ENCODE measurements at regions not wholly inside any gene's neighbourhood (a gene's known extent, or its start where the extent isn't known, plus 50 kb on each side); places are given as distances from the start of the nearest gene placed in this dataset.

DNA sequence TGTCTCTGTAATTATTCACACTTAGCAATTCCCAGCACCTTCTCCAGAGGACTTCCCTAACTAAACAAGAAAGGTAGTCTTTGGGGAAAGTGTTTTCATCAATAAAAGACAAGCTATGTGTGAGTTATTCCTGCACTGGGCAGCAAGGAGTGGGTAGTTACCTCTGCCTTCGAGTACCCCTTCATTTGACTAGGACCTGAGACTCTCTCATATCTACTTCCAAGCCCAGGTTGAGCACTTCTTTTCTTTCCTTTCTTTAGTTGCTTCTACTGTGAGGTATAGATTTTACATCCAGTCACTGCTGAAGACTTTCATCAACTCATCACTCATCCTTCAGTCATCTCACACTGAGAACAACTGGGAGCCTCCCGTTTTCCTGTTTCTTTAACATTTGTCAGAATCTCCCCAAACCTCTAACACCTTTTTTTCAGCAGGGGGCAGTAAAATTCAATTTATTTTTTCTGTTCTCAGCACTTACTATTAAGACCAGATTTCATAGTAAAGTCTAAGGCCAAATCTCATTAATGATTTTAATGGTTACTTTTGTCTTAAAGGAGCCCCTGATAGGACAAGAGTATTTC lies 80.1 kb upstream of the PRSS1 start:
- TF ChIP-seq CTCF (IDR thresholded peaks at IDR 0.05), result no peak
- H3K4me3 ChIP-seq (ENCODE audit: low read depth in 1 of 2, low read length in 1 of 2), result no peak overlapping the region
- H3K27ac ChIP-seq, result no peak overlapping the region
- H3K36me3 ChIP-seq, result no peaks in the 10 kb centered on the region
- no peaks in the 10 kb centered on the region for H3K9me3 ChIP-seq
- no peaks in the 10 kb centered on the region for H3K27me3 ChIP-seq
- H3K4me1 ChIP-seq (ENCODE audit: control insufficient read depth in 1 of 2, insufficient read depth in 1 of 2, low read depth in 1 of 2, low read length in 1 of 2), result no peaks in the 10 kb centered on the region

GRCh38 chr7:142668495-142668894 lies 80.8 kb upstream of the PRSS1 start:
- Histone ChIP-seq H3K27me3 (no peaks in the 10 kb centered on the region), H3K4me3 (ENCODE audit: low read depth in 1 of 2, low read length in 1 of 2) (no peak overlapping the region), H3K36me3 (no peaks in the 10 kb centered on the region), H3K4me1 (ENCODE audit: control insufficient read depth in 1 of 2, insufficient read depth in 1 of 2, low read depth in 1 of 2, low read length in 1 of 2) (no peaks in the 10 kb centered on the region), H3K27ac (no peak overlapping the region), H3K9me3 (no peaks in the 10 kb centered on the region)
- TF ChIP-seq CTCF (IDR thresholded peaks at IDR 0.05), result no peak

DNA sequence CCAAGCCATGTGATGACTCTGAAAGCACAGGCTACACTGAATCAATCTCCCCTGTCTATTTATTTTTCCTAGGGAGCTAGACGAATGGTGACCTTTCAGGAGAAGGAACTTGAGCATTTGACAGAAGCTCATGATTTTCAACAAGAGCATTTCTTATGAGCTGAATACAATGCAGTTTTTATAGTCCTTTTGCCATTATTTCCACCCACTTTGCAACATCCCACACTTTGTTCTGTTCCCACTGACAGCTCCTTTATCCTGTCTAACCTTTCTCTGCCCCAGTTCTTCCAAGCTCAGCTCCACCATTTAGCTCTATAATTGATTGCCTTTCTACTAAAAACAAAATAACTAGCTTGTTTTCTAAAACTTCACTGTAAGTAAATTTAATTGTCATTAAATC lies 91.9 kb upstream of the PRSS1 start:
- no peaks in the 10 kb centered on the region for H3K36me3 ChIP-seq
- TF ChIP-seq CTCF (IDR thresholded peaks at IDR 0.05), result no peak
- no peaks in the 10 kb centered on the region for H3K4me1 ChIP-seq (ENCODE audit: control insufficient read depth in 1 of 2, insufficient read depth in 1 of 2, low read depth in 1 of 2, low read length in 1 of 2)
- no peak overlapping the region for H3K4me3 ChIP-seq (ENCODE audit: low read depth in 1 of 2, low read length in 1 of 2)
- H3K9me3 ChIP-seq, result no peaks in the 10 kb centered on the region
- no peaks in the 10 kb centered on the region for H3K27me3 ChIP-seq
- no peak overlapping the region for H3K27ac ChIP-seq

DNA sequence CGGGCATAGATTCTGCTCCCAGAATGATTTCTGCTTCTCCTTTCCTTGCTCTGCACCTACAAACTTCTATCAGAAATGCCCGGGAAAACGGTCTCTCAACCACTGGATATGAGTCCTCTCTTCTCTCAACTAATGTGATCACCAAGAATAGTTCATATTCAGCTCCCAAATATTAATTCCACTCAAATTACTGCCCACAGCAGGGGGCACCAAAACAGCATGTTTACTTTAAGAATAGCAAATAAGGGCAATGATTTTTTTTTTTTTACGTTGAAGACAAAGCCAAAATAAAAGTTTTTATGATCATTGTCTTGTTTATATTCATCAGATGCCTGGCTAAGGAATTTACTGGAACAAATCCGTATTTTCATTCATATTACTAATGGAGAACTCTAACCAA lies 94.9 kb upstream of the PRSS1 start:
- H3K4me1 ChIP-seq (ENCODE audit: control insufficient read depth in 1 of 2, insufficient read depth in 1 of 2, low read depth in 1 of 2, low read length in 1 of 2), result no peaks in the 10 kb centered on the region
- no peak overlapping the region for H3K27ac ChIP-seq
- no peaks in the 10 kb centered on the region for H3K36me3 ChIP-seq
- H3K9me3 ChIP-seq, result no peaks in the 10 kb centered on the region
- no peaks in the 10 kb centered on the region for H3K27me3 ChIP-seq
- TF ChIP-seq CTCF (IDR thresholded peaks at IDR 0.05), result no peak
- no peak overlapping the region for H3K4me3 ChIP-seq (ENCODE audit: low read depth in 1 of 2, low read length in 1 of 2)

- H3K4me1 ChIP-seq (ENCODE audit: control insufficient read depth in 1 of 2, insufficient read depth in 1 of 2, low read depth in 1 of 2, low read length in 1 of 2), result peaks cover 3 to 9% of the 10 kb centered on the region in 2 experiments
- peaks cover 21% of the 10 kb centered on the region for H3K27me3 ChIP-seq
- no peak overlapping the region for H3K27ac ChIP-seq
- TF ChIP-seq CTCF (IDR thresholded peaks at IDR 0.05), result no peak
- H3K9me3 ChIP-seq, result no peaks in the 10 kb centered on the region
- H3K36me3 ChIP-seq, result no peaks in the 10 kb centered on the region
- H3K4me3 ChIP-seq (ENCODE audit: low read depth in 1 of 2, low read length in 1 of 2), result no peak overlapping the region
Observed at GRCh38 chr7:142647749-142648148, 101.5 kb upstream of the PRSS1 start.

Measured in neutrophil (primary cell).